ENCODE measurements at regions not wholly inside any gene's neighbourhood (a gene's known extent, or its start where the extent isn't known, plus 50 kb on each side); places are given as distances from the start of the nearest gene placed in this dataset.

GRCh38 chr1:59071289-59071688 lies 225.6 kb upstream of the FGGY start:
- Histone ChIP-seq H3K9me3 (ENCODE audit: low read length) (no peaks in the 10 kb centered on the region), H4K20me1 (ENCODE audit: insufficient read depth) (no peaks in the 10 kb centered on the region), H3K27ac (ENCODE audit: low read length) (no peak overlapping the region), H3K9ac (ENCODE audit: low read length) (no peak overlapping the region), H3K36me3 (ENCODE audit: insufficient read depth, low read length) (no peaks in the 10 kb centered on the region), H2AFZ (ENCODE audit: low read depth, low read length) (no peak overlapping the region), H3K79me2 (replicated peaks; ENCODE audit: insufficient read depth, low read length) (no peaks in the 10 kb centered on the region), H3K4me2 (ENCODE audit: low read length) (no peak overlapping the region), H3K4me3 (ENCODE audit: low read length) (no peak overlapping the region), H3F3A (ENCODE audit: insufficient read depth, low read length, poor library complexity, severe bottlenecking) (no peaks in the 10 kb centered on the region), H3K27me3 (ENCODE audit: insufficient read depth, low read depth, low read length) (no peaks in the 10 kb centered on the region), H3K9me2 (ENCODE audit: insufficient read depth, low read length) (no peaks in the 10 kb centered on the region)
- TF ChIP-seq EZH2 (IDR thresholded peaks at IDR 0.05; ENCODE audit: borderline replicate concordance, insufficient read depth, low read length, poor library complexity, severe bottlenecking) (no peak), MXI1 (conservative IDR thresholded peaks at IDR 0.05; ENCODE audit: poor library complexity, severe bottlenecking) (no peak), TAF1 (IDR thresholded peaks at IDR 0.05; ENCODE audit: low read depth) (no peak), EP300 (conservative IDR thresholded peaks at IDR 0.05; ENCODE audit: poor library complexity, severe bottlenecking) (no peak), POLR2AphosphoS5 (IDR thresholded peaks at IDR 0.05) (no peak), RAD21 (conservative IDR thresholded peaks at IDR 0.05) (no peak), SMC3 (conservative IDR thresholded peaks at IDR 0.05; ENCODE audit: poor library complexity) (no peak)
- TF ChIP-seq, protein P1, sequence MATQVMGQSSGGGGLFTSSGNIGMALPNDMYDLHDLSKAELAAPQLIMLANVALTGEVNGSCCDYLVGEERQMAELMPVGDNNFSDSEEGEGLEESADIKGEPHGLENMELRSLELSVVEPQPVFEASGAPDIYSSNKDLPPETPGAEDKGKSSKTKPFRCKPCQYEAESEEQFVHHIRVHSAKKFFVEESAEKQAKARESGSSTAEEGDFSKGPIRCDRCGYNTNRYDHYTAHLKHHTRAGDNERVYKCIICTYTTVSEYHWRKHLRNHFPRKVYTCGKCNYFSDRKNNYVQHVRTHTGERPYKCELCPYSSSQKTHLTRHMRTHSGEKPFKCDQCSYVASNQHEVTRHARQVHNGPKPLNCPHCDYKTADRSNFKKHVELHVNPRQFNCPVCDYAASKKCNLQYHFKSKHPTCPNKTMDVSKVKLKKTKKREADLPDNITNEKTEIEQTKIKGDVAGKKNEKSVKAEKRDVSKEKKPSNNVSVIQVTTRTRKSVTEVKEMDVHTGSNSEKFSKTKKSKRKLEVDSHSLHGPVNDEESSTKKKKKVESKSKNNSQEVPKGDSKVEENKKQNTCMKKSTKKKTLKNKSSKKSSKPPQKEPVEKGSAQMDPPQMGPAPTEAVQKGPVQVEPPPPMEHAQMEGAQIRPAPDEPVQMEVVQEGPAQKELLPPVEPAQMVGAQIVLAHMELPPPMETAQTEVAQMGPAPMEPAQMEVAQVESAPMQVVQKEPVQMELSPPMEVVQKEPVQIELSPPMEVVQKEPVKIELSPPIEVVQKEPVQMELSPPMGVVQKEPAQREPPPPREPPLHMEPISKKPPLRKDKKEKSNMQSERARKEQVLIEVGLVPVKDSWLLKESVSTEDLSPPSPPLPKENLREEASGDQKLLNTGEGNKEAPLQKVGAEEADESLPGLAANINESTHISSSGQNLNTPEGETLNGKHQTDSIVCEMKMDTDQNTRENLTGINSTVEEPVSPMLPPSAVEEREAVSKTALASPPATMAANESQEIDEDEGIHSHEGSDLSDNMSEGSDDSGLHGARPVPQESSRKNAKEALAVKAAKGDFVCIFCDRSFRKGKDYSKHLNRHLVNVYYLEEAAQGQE (IDR thresholded peaks at IDR 0.05; ENCODE audit: borderline replicate concordance), result no peak
- TF ChIP-seq, protein P2, sequence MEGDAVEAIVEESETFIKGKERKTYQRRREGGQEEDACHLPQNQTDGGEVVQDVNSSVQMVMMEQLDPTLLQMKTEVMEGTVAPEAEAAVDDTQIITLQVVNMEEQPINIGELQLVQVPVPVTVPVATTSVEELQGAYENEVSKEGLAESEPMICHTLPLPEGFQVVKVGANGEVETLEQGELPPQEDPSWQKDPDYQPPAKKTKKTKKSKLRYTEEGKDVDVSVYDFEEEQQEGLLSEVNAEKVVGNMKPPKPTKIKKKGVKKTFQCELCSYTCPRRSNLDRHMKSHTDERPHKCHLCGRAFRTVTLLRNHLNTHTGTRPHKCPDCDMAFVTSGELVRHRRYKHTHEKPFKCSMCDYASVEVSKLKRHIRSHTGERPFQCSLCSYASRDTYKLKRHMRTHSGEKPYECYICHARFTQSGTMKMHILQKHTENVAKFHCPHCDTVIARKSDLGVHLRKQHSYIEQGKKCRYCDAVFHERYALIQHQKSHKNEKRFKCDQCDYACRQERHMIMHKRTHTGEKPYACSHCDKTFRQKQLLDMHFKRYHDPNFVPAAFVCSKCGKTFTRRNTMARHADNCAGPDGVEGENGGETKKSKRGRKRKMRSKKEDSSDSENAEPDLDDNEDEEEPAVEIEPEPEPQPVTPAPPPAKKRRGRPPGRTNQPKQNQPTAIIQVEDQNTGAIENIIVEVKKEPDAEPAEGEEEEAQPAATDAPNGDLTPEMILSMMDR (IDR thresholded peaks at IDR 0.05; ENCODE audit: poor library complexity, severe bottlenecking), result no peak

DNA sequence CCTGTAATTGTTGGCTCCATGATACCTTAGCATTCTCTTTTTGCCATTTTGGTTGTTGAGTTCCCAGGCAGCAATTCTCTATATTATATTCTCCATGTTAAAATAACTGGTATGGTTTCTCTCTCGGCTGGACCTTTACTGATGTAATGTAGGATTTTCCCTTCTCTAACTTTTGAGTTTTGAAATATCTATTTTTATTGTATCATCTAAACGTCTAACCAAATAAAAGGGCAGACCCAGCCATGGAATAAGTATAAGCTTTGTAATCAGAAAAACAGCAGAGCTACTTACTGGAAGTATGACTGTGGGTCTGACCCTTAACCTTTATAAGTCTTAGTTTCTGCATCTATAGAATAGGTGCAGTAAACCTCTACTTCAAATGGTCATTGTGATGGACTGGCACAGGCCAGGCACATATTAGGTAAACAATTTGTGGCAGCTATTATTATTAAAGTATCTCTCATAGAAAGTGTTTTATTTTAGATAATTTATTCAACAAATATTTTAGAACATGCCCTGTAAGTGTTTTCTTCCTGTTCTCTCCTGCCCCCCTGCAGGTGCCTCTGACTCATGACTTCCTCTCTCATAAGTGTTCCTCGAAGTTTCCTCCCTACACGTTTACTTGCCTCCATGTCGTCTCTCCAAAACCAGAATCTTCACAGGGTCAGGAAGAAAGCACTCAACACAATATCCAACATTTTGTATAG lies 224.9 kb upstream of the FGGY start:
- H3F3A ChIP-seq (ENCODE audit: insufficient read depth, low read length, poor library complexity, severe bottlenecking), result no peaks in the 10 kb centered on the region
- H3K27ac ChIP-seq (ENCODE audit: low read length), result no peak overlapping the region
- no peaks in the 10 kb centered on the region for H4K20me1 ChIP-seq (ENCODE audit: insufficient read depth)
- H3K27me3 ChIP-seq (ENCODE audit: insufficient read depth, low read depth, low read length), result no peaks in the 10 kb centered on the region
- no peak overlapping the region for H3K4me2 ChIP-seq (ENCODE audit: low read length)
- no peaks in the 10 kb centered on the region for H3K9me3 ChIP-seq (ENCODE audit: low read length)
- no peak overlapping the region for H2AFZ ChIP-seq (ENCODE audit: low read depth, low read length)
- no peak overlapping the region for H3K9ac ChIP-seq (ENCODE audit: low read length)
- H3K36me3 ChIP-seq (ENCODE audit: insufficient read depth, low read length), result no peaks in the 10 kb centered on the region
- H3K9me2 ChIP-seq (ENCODE audit: insufficient read depth, low read length), result no peaks in the 10 kb centered on the region
- no peaks in the 10 kb centered on the region for H3K79me2 ChIP-seq (replicated peaks; ENCODE audit: insufficient read depth, low read length)
- TF ChIP-seq SMC3 (conservative IDR thresholded peaks at IDR 0.05; ENCODE audit: poor library complexity), result no peak
- TF ChIP-seq TAF1 (IDR thresholded peaks at IDR 0.05; ENCODE audit: low read depth), result no peak
- TF ChIP-seq MXI1 (conservative IDR thresholded peaks at IDR 0.05; ENCODE audit: poor library complexity, severe bottlenecking), result no peak
- no peak for TF ChIP-seq EZH2 (IDR thresholded peaks at IDR 0.05; ENCODE audit: borderline replicate concordance, insufficient read depth, low read length, poor library complexity, severe bottlenecking)
- TF ChIP-seq, protein P1 (IDR thresholded peaks at IDR 0.05; ENCODE audit: borderline replicate concordance), result no peak
- no peak for TF ChIP-seq POLR2AphosphoS5 (IDR thresholded peaks at IDR 0.05)
- no peak for TF ChIP-seq EP300 (conservative IDR thresholded peaks at IDR 0.05; ENCODE audit: poor library complexity, severe bottlenecking)
- TF ChIP-seq, protein P2 (IDR thresholded peaks at IDR 0.05; ENCODE audit: poor library complexity, severe bottlenecking), result no peak
- TF ChIP-seq RAD21 (conservative IDR thresholded peaks at IDR 0.05), result no peak
- H3K4me3 ChIP-seq (ENCODE audit: low read length), result no peak overlapping the region
